Small intestine (tissue), 7 donors: ENCODE measurements at regions not wholly inside any gene's neighbourhood (a gene's known extent, or its start where the extent isn't known, plus 50 kb on each side); places are given as distances from the start of the nearest gene placed in this dataset.

Experiments used
- DNase-seq, 2 donors: peaks; one replicate each; pipeline versions ENCODE4 v3.0.0 to v3.0.0-alpha.2; 2013
- FAIRE-seq: peaks from 2 replicates; lab custom pipeline; 2012; peaks lifted over from hg19 to GRCh38; lab: Jason Lieb, UNC
- H3K27ac ChIP-seq, 3 donors: one replicate each; pipeline ENCODE4 v1.5.1; 2013; ENCODE audit warnings: low read length in 2 of 3, mild to moderate bottlenecking in 2 of 3, control low read depth in 1 of 3, inconsistent platforms in 1 of 3, low read depth in 1 of 3, moderate library complexity in 1 of 3
- H3K27me3 ChIP-seq, 3 donors: one replicate each; pipeline ENCODE4 v1.6.1; 2013; ENCODE audit warnings: low read length in 3 of 3, inconsistent platforms in 1 of 3; ENCODE audit not compliant: control insufficient read depth in 3 of 3, insufficient read depth in 3 of 3
- H3K36me3 ChIP-seq, 3 donors: one replicate each; pipeline ENCODE4 v1.6.1; 2013; ENCODE audit warnings: low read length in 3 of 3, inconsistent platforms in 1 of 3, low read depth in 1 of 3, mild to moderate bottlenecking in 1 of 3, moderate library complexity in 1 of 3; ENCODE audit not compliant: control insufficient read depth in 3 of 3, insufficient read depth in 2 of 3
- H3K4me1 ChIP-seq, 3 donors: one replicate each; pipeline ENCODE4 v1.6.1; 2013; ENCODE audit warnings: low read length in 2 of 3, inconsistent platforms in 1 of 3, low read depth in 1 of 3, mild to moderate bottlenecking in 1 of 3, moderate library complexity in 1 of 3; ENCODE audit not compliant: control insufficient read depth in 3 of 3, insufficient read depth in 2 of 3
- H3K4me3 ChIP-seq, 3 donors: one replicate each; pipeline ENCODE4 v1.5.1; 2013; ENCODE audit warnings: low read length in 3 of 3, control low read depth in 1 of 3, inconsistent platforms in 1 of 3, low read depth in 1 of 3, mild to moderate bottlenecking in 1 of 3, moderate library complexity in 1 of 3
- H3K9me3 ChIP-seq, 2 donors: one replicate each; pipeline ENCODE4 v1.6.1; 2013; ENCODE audit warnings: low read depth in 1 of 2, low read length in 1 of 2; ENCODE audit not compliant: control insufficient read depth in 2 of 2, insufficient read depth in 1 of 2
- WGBS, 3 donors: extraction: QIAGEN DNeasy Blood & Tissue Kit; methylation state at CpG; one replicate each; pipeline ENCODE4 v1.1.7; 2013; 5-methylcytosine and 5-hydroxymethylcytosine counted together
- donor health status: healthy with polysubstance abuse.
- donor health status: control.
- donor health status: control.
- donor health status: Bipolar disorder and iron deficiency.
- donor health status: healthy.

GRCh38 chr11:90774727-90775566 is 552.1 kb upstream of the CHORDC1 start:
- FAIRE-seq: no peak
- Histone ChIP-seq H3K27me3 (no peaks in the 10 kb centered on the region), H3K36me3 (no peaks in the 10 kb centered on the region), H3K4me1 (no peaks in the 10 kb centered on the region), H3K27ac (no peak overlapping the region), H3K4me3 (no peak overlapping the region), H3K9me3 (peaks cover 2 to 14% of the 10 kb centered on the region in 2 donors)
- no peak for DNase-seq
- 70 to 76% (median 71%) methylated on average over 13 of the region's 13 CpGs for WGBS, 3 donors

GRCh38 chr11:90770007-90770406 is 547.2 kb upstream of the CHORDC1 start:
- no peaks in the 10 kb centered on the region for H3K4me1 ChIP-seq
- FAIRE-seq (no peak), DNase-seq (no peak)
- WGBS, 3 donors: 88 to 90% (median 89%) methylated on average over 3 of the region's 3 CpGs
- H3K36me3 ChIP-seq: no peaks in the 10 kb centered on the region
- H3K9me3 ChIP-seq: peaks cover 2 to 11% of the 10 kb centered on the region in 2 donors
- no peak overlapping the region for H3K27ac ChIP-seq
- H3K4me3 ChIP-seq: no peak overlapping the region
- H3K27me3 ChIP-seq: no peaks in the 10 kb centered on the region

GRCh38 chr11:90766121-90766520 is 543.3 kb upstream of the CHORDC1 start:
- DNase-seq (no peak), FAIRE-seq (no peak)
- Histone ChIP-seq H3K4me1 (no peaks in the 10 kb centered on the region), H3K27ac (no peak overlapping the region), H3K27me3 (no peaks in the 10 kb centered on the region), H3K4me3 (no peak overlapping the region), H3K36me3 (no peaks in the 10 kb centered on the region), H3K9me3 (peaks cover 0 to 4% of the 10 kb centered on the region in 2 donors)
- WGBS, 3 donors: 73 to 76% (median 76%) methylated on average over 3 of the region's 3 CpGs

GRCh38 chr11:90764691-90765090 is 541.8 kb upstream of the CHORDC1 start:
- no peaks in the 10 kb centered on the region for H3K36me3 ChIP-seq
- no peak overlapping the region for H3K4me3 ChIP-seq
- H3K4me1 ChIP-seq: no peaks in the 10 kb centered on the region
- FAIRE-seq: no peak
- DNase-seq: no peak
- no peak overlapping the region for H3K27ac ChIP-seq
- no peaks in the 10 kb centered on the region for H3K27me3 ChIP-seq
- no peaks in the 10 kb centered on the region for H3K9me3 ChIP-seq
- 62 to 80% (median 68%) methylated on average over 4 of the region's 4 CpGs for WGBS, 3 donors

GRCh38 chr11:90757849-90758494 is 535.1 kb upstream of the CHORDC1 start:
- Histone ChIP-seq H3K27me3 (no peaks in the 10 kb centered on the region), H3K27ac (no peak overlapping the region), H3K4me1 (no peaks in the 10 kb centered on the region), H3K4me3 (no peak overlapping the region), H3K36me3 (no peaks in the 10 kb centered on the region), H3K9me3 (no peaks in the 10 kb centered on the region)
- DNase-seq (no peak), FAIRE-seq (no peak)
- WGBS, 3 donors: 69 to 74% (median 70%) methylated on average over 4 of the region's 4 CpGs

- WGBS, 3 donors: 44 to 57% (median 51%) methylated on average over 1 of the region's 1 CpG
- Histone ChIP-seq H3K36me3 (no peaks in the 10 kb centered on the region), H3K4me1 (no peaks in the 10 kb centered on the region), H3K4me3 (no peak overlapping the region), H3K9me3 (no peaks in the 10 kb centered on the region), H3K27me3 (no peaks in the 10 kb centered on the region), H3K27ac (no peak overlapping the region)
- FAIRE-seq (no peak), DNase-seq (no peak)
Measured at GRCh38 chr11:90756617-90757016, 533.8 kb upstream of the CHORDC1 start.

- FAIRE-seq: no peak
Measured at GRCh38 chr11:90753546-90753945, 530.7 kb upstream of the CHORDC1 start.

GRCh38 chr11:90747057-90747456 is 524.2 kb upstream of the CHORDC1 start:
- Histone ChIP-seq H3K4me3 (no peak overlapping the region), H3K9me3 (peaks cover 0 to 7% of the 10 kb centered on the region in 2 donors), H3K36me3 (no peaks in the 10 kb centered on the region), H3K27me3 (no peaks in the 10 kb centered on the region), H3K4me1 (no peaks in the 10 kb centered on the region), H3K27ac (no peak overlapping the region)
- DNase-seq: no peak
- no peak for FAIRE-seq
- 46 to 56% (median 55%) methylated on average over 2 of the region's 2 CpGs for WGBS, 3 donors

More at GRCh38 chr11:90753546-90753945, 530.7 kb upstream of the CHORDC1 start:
- WGBS, 3 donors: 78 to 82% (median 79%) methylated on average over 1 of the region's 1 CpG
- Histone ChIP-seq H3K27me3 (no peaks in the 10 kb centered on the region), H3K36me3 (no peaks in the 10 kb centered on the region), H3K9me3 (no peaks in the 10 kb centered on the region), H3K27ac (no peak overlapping the region), H3K4me1 (no peaks in the 10 kb centered on the region), H3K4me3 (no peak overlapping the region)
- no peak for DNase-seq
